GM18909 (cell line): ENCODE measurements at regions not wholly inside any gene's neighbourhood (a gene's known extent, or its start where the extent isn't known, plus 50 kb on each side); places are given as distances from the start of the nearest gene placed in this dataset.

Experiments
- ATAC-seq: cut with Tn5 transposase; IDR thresholded peaks from one replicate; pipeline ENCODE4 v1.9.1; 2021; ENCODE audit warnings: mild to moderate bottlenecking; ENCODE audit not compliant: unreplicated experiment, poor library complexity

DNA sequence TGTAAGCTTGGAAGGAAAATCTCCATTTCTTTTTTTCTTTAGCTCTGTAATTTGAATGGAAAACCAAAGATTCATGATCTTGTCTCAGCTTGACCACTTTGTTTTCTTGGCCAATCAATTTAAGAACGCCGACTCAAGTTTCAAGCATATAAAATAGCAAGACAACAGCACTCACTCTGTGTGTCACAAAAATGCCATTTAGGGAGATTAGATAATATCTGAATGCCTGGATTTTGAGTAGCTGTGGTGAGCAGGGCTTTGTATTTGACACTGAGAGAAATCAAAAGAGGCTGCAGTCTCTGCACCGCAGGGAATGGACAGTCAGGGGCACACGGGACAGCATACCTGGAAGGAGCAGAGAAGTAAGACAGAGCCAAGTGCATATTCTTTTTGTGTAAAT is 209.5 kb upstream of the SLC10A2 start:
- ATAC-seq, result no peak

DNA sequence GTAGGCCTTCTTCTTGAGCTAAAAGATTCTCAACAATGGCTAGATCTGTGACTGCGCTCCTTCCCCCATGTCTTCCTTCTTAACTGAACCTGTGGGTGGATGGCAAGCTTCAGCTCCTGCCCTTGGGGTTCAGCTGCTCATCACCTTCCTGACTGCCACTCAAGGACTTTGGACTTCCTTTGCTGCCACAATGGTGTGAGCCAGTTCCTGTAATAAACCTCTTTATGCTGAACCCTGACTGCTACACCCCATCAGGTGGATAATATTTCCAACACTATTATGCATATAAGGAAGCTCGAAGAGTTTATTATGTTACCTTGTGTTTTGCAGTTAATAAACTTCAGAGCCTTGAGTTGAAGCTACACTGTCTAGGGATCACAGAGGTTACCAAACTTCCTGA is 208.9 kb upstream of the SLC10A2 start:
- ATAC-seq, result no peak

GRCh38 chr13:103273825-103274224 is 207.6 kb upstream of the SLC10A2 start:
- ATAC-seq, result no peak

- peak; percentile 30 for ATAC-seq
Measured at GRCh38 chr13:103272770-103273169, 206.6 kb upstream of the SLC10A2 start.

GRCh38 chr13:103263448-103263847 is 197.2 kb upstream of the SLC10A2 start:
- ATAC-seq, result no peak

DNA sequence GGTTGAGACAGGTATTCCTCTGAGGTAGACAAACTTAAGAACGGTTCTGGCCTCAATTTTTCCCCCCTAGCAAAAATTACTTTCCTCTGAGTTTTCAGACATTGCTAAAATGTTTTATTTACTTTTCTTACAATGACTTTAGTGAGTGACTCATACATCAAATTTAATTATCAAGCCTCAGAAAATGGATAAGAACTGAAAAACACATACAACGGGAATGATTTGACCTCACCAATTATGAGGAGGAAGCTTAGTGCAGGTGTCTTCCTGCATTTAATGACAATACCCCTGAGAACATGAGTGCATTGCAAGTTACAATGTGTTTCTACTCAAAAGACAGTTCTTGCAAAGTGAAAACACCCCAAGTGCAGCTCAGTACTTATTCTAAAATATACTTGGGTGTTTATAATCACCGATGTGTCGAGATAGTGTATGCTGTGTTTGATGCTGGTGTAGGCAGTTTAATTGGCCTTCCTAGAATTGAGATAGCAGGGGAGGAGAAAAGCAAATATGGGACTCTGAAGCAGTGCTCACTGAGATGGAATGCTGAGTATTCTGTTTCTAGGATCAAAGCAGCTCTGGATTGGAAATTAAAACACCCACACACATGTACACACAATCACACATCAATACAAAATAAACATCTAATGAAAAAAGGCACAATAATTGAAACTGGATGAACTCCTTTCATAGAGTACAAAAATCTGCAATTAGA is 189.5 kb upstream of the SLC10A2 start:
- ATAC-seq, result no peak

- no peak for ATAC-seq
Measured at GRCh38 chr13:103250071-103250470, 183.9 kb upstream of the SLC10A2 start.

DNA sequence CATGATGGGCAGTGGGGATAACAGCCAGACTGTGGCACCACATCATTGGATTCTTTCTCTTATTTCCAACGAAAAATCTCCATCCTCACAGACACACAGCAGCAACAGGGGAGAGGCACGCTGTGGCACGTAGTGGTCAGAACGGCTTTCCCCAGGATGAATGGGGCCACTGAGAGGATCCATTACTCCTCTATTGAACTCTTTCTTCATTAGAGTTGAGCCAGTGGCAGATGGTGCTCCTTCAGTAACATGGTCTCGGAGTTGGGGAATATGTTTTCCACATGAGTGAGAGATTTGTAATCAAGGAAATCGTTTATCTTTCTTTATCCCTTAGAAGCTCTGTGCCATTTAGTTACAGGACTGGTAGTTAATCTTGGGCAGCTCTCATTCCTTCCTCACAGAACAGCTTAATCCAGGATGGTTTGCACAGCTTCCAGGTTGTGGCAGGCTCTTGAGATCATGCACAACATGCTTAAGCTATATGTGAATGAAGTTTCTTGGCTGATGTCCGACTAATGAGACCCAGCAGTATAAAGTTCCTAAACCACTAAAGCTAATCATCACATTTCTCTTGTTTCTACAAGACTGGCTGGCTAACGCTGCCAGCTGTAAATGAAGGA is 180.5 kb upstream of the SLC10A2 start:
- ATAC-seq, result no peak

GRCh38 chr13:103243495-103243894 is 177.3 kb upstream of the SLC10A2 start:
- no peak for ATAC-seq

- no peak for ATAC-seq
Measured at GRCh38 chr13:103238441-103238840, 172.2 kb upstream of the SLC10A2 start.

- ATAC-seq, result no peak
Measured at GRCh38 chr13:103236213-103236612, 170.0 kb upstream of the SLC10A2 start.

DNA sequence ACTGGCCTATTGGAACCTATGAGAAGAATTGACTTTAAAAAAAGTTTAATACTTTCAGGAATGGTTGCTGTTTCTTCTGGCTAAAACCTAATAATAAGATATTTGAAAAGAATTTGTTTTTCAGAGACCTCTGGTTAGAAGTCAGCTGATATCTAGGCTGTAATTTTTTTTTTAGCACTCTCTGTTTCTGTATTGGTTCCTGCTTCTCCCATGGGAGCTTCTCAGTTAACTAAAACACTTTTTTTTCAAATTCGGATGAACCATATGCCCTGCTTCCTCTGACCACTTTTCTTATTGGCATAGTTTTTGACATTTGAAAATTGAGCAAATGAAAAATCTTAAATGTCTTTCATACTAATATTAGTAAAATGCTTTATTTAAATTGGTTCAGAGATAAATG is 163.5 kb upstream of the SLC10A2 start:
- no peak for ATAC-seq

GRCh38 chr13:103224804-103225203 is 158.6 kb upstream of the SLC10A2 start:
- ATAC-seq, result no peak

GRCh38 chr13:103222683-103223082 is 156.5 kb upstream of the SLC10A2 start:
- no peak for ATAC-seq

- no peak for ATAC-seq
Measured at GRCh38 chr13:103218253-103218652, 152.0 kb upstream of the SLC10A2 start.

GRCh38 chr13:103213152-103213551 is 146.9 kb upstream of the SLC10A2 start:
- ATAC-seq, result no peak

GRCh38 chr13:103210348-103210747 is 144.1 kb upstream of the SLC10A2 start:
- ATAC-seq, result no peak

- ATAC-seq, result no peak
Measured at GRCh38 chr13:103203735-103204330, 137.6 kb upstream of the SLC10A2 start.

DNA sequence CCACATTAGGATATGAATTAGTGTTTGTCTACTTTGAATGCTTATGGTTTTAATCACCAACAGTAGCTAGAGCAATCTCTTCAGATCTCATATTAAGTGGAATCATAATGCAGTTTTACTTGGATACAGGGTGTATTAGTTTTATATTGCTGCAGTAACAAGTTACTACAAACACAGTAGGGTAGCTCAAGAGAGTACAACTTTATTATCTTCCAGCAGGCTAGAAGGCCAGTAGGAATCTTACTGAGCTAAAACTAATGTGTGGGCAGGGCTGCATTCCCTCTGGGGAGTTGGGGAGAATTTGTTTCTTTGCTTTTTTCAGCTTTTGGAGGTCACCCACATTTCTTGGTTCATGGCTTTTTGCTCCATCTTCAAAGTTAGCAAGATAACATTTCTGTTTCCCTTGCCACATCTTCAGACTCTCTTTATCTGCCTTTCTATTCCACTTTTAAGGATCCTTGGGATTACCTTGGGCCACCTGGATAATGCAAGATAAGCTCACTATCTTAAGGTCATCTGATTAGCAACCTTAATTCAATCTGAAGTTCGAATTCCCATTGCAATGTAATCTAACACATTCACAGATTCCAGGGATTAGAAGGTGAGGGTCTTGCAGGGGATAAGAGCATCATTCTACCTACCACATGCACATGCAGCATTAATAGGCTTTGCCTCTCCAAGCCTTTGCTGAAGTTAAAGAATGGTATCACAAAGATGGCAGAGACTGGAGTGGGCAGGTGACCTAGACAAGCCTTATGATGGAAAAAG is 134.1 kb upstream of the SLC10A2 start:
- no peak for ATAC-seq

DNA sequence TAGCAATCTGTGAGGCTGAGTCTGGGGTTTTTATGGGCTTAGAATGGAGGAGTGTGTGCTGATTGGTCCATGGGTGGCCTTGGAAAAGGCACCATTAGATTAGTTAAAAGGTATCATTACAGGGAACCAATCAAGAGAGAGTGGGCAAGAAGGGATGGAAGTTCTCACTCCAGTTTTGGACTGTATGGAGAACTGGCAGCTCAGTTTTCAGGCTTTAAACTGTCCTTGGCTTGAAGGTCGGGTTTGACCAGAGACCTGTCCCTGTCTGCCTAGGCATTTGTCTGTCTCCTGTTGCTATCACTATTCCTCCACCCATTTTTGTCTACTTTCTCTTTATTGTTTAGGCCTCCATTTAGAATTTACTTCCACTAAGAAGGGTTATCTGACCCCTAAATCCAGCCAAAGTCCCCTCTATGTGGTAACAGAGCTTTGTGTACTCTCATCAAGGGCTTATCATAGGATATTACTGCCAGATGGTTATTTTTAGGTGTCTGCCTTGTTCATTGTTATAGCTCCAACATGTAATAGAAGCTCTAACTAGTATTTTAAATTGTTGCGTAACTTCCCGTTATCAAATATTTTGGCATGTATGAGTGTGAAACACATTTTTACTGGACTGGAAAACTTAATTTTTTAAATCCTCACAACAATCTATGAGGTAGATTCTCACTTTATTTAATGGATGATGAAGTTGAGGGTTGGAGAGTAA is 133.3 kb upstream of the SLC10A2 start:
- no peak for ATAC-seq
